HCT116 (cell line): ENCODE measurements at regions not wholly inside any gene's neighbourhood (a gene's known extent, or its start where the extent isn't known, plus 50 kb on each side); places are given as distances from the start of the nearest gene placed in this dataset.

Experiments used
- ATAC-seq: fragments of 200-7000 bp; cut with Tn5 transposase; 2 replicates; pipeline ENCODE4 v1.9.1; 2020; ENCODE audit warnings: mild to moderate bottlenecking, moderate library complexity
- BruUV-seq: library from RNA; stranded (reverse); fragments of 400-500 nt; replicated peaks from 2 replicates; lab custom pipeline; 2021; lab: Mats Ljungman, UMichigan
- CTCF ChIA-PET: fragments of 300-600 bp; sonication (Branson Sonifier 250); formaldehyde crosslinking; loops from one replicate; lab custom pipeline; 2021; ENCODE audit warnings: antibody characterized with exemption; lab: Charles Lee
- POLR2A ChIA-PET: fragments of 300-600, 350-600 bp; sonication (Branson Sonifier 250); formaldehyde crosslinking; loops from one replicate; lab custom pipeline; 2021; ENCODE audit warnings: antibody characterized with exemption; lab: Charles Lee
- RAD21 ChIA-PET, 2 experiments: fragments of 300-600 bp; sonication (Branson Sonifier 250); formaldehyde crosslinking; loops; one replicate each; lab custom pipeline; 2023; ENCODE audit warnings: low total read pairs in 2 of 2; ENCODE audit not compliant: uncharacterized antibody in 2 of 2, unreplicated experiment in 2 of 2, low non-redundant PET in 1 of 2; lab: Charles Lee
- DNase-seq: peaks from one replicate; pipeline ENCODE4 v3.0.0-alpha.2; 2010; ENCODE audit warnings: low read depth, low spot score
- H2AFZ ChIP-seq: fragments of 200-600 bp; shearing (Covaris generic), sonication (generic); 2 replicates; pipeline ENCODE4 v1.6.1; 2017; ENCODE audit warnings: low read depth, mixed run types, mixed read lengths, antibody characterized with exemption, low read length; ENCODE audit not compliant: poor library complexity, severe bottlenecking
- H3K27ac ChIP-seq: 2 replicates; pipeline ENCODE4 v1.5.1; 2012; ENCODE audit warnings: low read depth, low read length
- H3K27me3 ChIP-seq: fragments of 200-600 bp; sonication (generic); 2 replicates; pipeline ENCODE4 v1.6.1; 2016; ENCODE audit warnings: mixed run types, low read length, mixed read lengths; ENCODE audit not compliant: insufficient read depth
- H3K36me3 ChIP-seq, 2 experiments: fragments of 200-500 bp in 1 of 2; fragments of 200-600 bp in 1 of 2; sonication (Bioruptor generic) in 1 of 2; sonication (generic) in 1 of 2; 2 replicates each; pipeline versions ENCODE4 v1.5.1 to v1.6.1; 2014 to 2016; ENCODE audit warnings: low read length in 2 of 2, inconsistent platforms in 1 of 2, mixed read lengths in 1 of 2, mixed run types in 1 of 2; ENCODE audit not compliant: insufficient read depth in 2 of 2, control insufficient read depth in 1 of 2
- H3K4me1 ChIP-seq, 2 experiments: fragments of 200-600 bp in 1 of 2; sonication (generic) in 1 of 2; 2 replicates each; pipeline versions ENCODE4 v1.5.1 to v1.6.1; 2012 to 2017; ENCODE audit warnings: low read length in 2 of 2, inconsistent platforms in 1 of 2, mild to moderate bottlenecking in 1 of 2, mixed read lengths in 1 of 2, mixed run types in 1 of 2, moderate library complexity in 1 of 2; ENCODE audit not compliant: insufficient read depth in 2 of 2, control insufficient read depth in 1 of 2
- H3K4me2 ChIP-seq: fragments of 200-600 bp; sonication (generic); 2 replicates; pipeline ENCODE4 v1.6.1; 2017; ENCODE audit warnings: mixed run types, low read length, mixed read lengths
- H3K4me3 ChIP-seq, 2 experiments: fragments of 200-600 bp in 1 of 2; sonication (generic) in 1 of 2; replicated peaks in 1 of 2; 2 replicates each; pipeline ENCODE4 v1.5.1; 2011 to 2016; ENCODE audit warnings: low read length in 2 of 2, control low read depth in 1 of 2, low read depth in 1 of 2, mild to moderate bottlenecking in 1 of 2, mixed read lengths in 1 of 2, mixed run types in 1 of 2
- H3K79me2 ChIP-seq: fragments of 200-600 bp; sonication (generic); 2 replicates; pipeline ENCODE4 v1.6.1; 2017; ENCODE audit warnings: mild to moderate bottlenecking, mixed run types, low read length, moderate library complexity, mixed read lengths; ENCODE audit not compliant: insufficient read depth
- H3K9ac ChIP-seq: fragments of 200-600 bp; sonication (generic); 2 replicates; pipeline ENCODE4 v1.6.1; 2016; ENCODE audit warnings: low read length, mixed read lengths
- H3K9me2 ChIP-seq: fragments of 200-600 bp; sonication (generic), shearing (Covaris generic); 2 replicates; pipeline ENCODE4 v1.6.1; 2017; ENCODE audit warnings: mixed run types, mild to moderate bottlenecking, moderate library complexity; ENCODE audit not compliant: insufficient read depth
- H3K9me3 ChIP-seq, 2 experiments: fragments of 200-500 bp in 1 of 2; fragments of 200-600 bp in 1 of 2; sonication (Bioruptor generic) in 1 of 2; sonication (generic) in 1 of 2; 2 replicates each; pipeline ENCODE4 v1.6.1; 2014 to 2017; ENCODE audit warnings: low read length in 2 of 2, mixed read lengths in 2 of 2, inconsistent platforms in 1 of 2, low read depth in 1 of 2, mild to moderate bottlenecking in 1 of 2, mixed run types in 1 of 2, moderate library complexity in 1 of 2; ENCODE audit not compliant: control insufficient read depth in 1 of 2, insufficient read depth in 1 of 2
- H4K20me1 ChIP-seq: fragments of 200-600 bp; sonication (generic), shearing (Covaris generic); 2 replicates; pipeline ENCODE4 v1.6.1; 2017; ENCODE audit warnings: mixed run types, mild to moderate bottlenecking, moderate library complexity; ENCODE audit not compliant: insufficient read depth
- CBX3 ChIP-seq: IDR thresholded peaks from 2 replicates; pipeline ENCODE4 v1.6.1; 2012; ENCODE audit warnings: low read depth
- CEBPB ChIP-seq: IDR thresholded peaks from 2 replicates; pipeline ENCODE4 v1.6.1; 2012; ENCODE audit warnings: low read depth
- CTCF ChIP-seq, 3 experiments: fragments of 200-600 bp in 1 of 3; sonication (generic) in 1 of 3; IDR thresholded peaks in 2 of 3; conservative IDR thresholded peaks in 1 of 3; 2 replicates each; pipeline ENCODE4 v1.5.1; 2012 to 2017; ENCODE audit warnings: low read depth in 2 of 3, low read length in 2 of 3, antibody characterized with exemption in 1 of 3, borderline replicate concordance in 1 of 3, control low read depth in 1 of 3, mild to moderate bottlenecking in 1 of 3, mixed read lengths in 1 of 3, mixed run types in 1 of 3, moderate library complexity in 1 of 3; ENCODE audit not compliant: insufficient read depth in 1 of 3
- ELF1 ChIP-seq: IDR thresholded peaks from 2 replicates; pipeline ENCODE4 v1.6.1; 2012; ENCODE audit warnings: low read depth, borderline replicate concordance
- EZH2 ChIP-seq: fragments of 200-600 bp; sonication (generic); IDR thresholded peaks from 2 replicates; pipeline ENCODE4 v1.6.1; 2017; ENCODE audit warnings: antibody characterized with exemption, mixed run types
- EZH2phosphoT487 ChIP-seq: fragments of 200-600 bp; IDR thresholded peaks from 2 replicates; pipeline ENCODE4 v1.6.1; 2018; ENCODE audit warnings: antibody characterized with exemption, borderline replicate concordance
- FOSL1 ChIP-seq: IDR thresholded peaks from 2 replicates; pipeline ENCODE4 v1.6.1; 2012; ENCODE audit warnings: low read depth
- JUND ChIP-seq: IDR thresholded peaks from 2 replicates; pipeline ENCODE4 v1.6.1; 2012
- MAX ChIP-seq: IDR thresholded peaks from 2 replicates; pipeline ENCODE4 v1.6.1; 2012
- POLR2AphosphoS5 ChIP-seq: IDR thresholded peaks from 2 replicates; pipeline ENCODE4 v1.6.1; 2011; ENCODE audit warnings: mild to moderate bottlenecking, low read depth, low read length, moderate library complexity
- RAD21 ChIP-seq: IDR thresholded peaks from 2 replicates; pipeline ENCODE4 v1.6.1; 2012; ENCODE audit warnings: low read depth, mild to moderate bottlenecking
- REST ChIP-seq: IDR thresholded peaks from 2 replicates; pipeline ENCODE4 v1.6.1; 2012; ENCODE audit warnings: low read depth
- SIN3A ChIP-seq: IDR thresholded peaks from 2 replicates; pipeline ENCODE4 v1.6.1; 2012; ENCODE audit warnings: low read depth
- SP1 ChIP-seq: IDR thresholded peaks from 2 replicates; pipeline ENCODE4 v1.6.1; 2012; ENCODE audit warnings: low read depth
- YY1 ChIP-seq: IDR thresholded peaks from 2 replicates; pipeline ENCODE4 v1.6.1; 2011; ENCODE audit warnings: low read length, low read depth, moderate library complexity, mild to moderate bottlenecking; ENCODE audit not compliant: insufficient replicate concordance; ENCODE audit errors: extremely low read depth
- ZFX ChIP-seq: fragments of 450-650 bp; IDR thresholded peaks from 2 replicates; pipeline ENCODE4 v1.6.1; 2017
- ZNF274 ChIP-seq: fragments of 200-500 bp; sonication (Bioruptor generic); IDR thresholded peaks from 2 replicates; pipeline ENCODE4 v1.6.1; 2014; ENCODE audit warnings: mild to moderate bottlenecking, low read depth, low read length, inconsistent platforms
- intact Hi-C: fragments of 100-400 bp; cut with micrococcal nuclease; formaldehyde crosslinking; loops from 2 replicates; pipeline ENCODE4 v1.10.0; 2022

- RAD21 ChIA-PET = no interaction called here
- no peak for DNase-seq
- H3K27me3 ChIP-seq = 0 out of 2 replicates have a peak, but pooled peaks cover 2% of the 10 kb centered on the region
- H3K9me2 ChIP-seq = no peaks in the 10 kb centered on the region
- no peaks in the 10 kb centered on the region for H4K20me1 ChIP-seq
- H3K4me2 ChIP-seq = no peak overlapping the region
- no peak overlapping the region for H3K9ac ChIP-seq
- no peaks in the 10 kb centered on the region for H3K36me3 ChIP-seq
- no peak for ATAC-seq
- H3K27ac ChIP-seq = no peak overlapping the region
- POLR2A ChIA-PET = no interaction called here
- H3K4me1 ChIP-seq = no peaks in the 10 kb centered on the region
- CTCF ChIA-PET = no interaction called here
- no peak for TF ChIP-seq FOSL1
- TF ChIP-seq POLR2AphosphoS5 = no peak
- no peak for TF ChIP-seq YY1
- no peak for TF ChIP-seq CBX3
- no peak for TF ChIP-seq SIN3A
- no peak for TF ChIP-seq CTCF (IDR thresholded peaks at IDR 0.05 in 2 of 3, conservative IDR thresholded peaks at IDR 0.05 in 1 of 3; ENCODE audit: borderline replicate concordance in 1 of 3, insufficient read depth in 1 of 3, low read depth in 2 of 3, low read length in 2 of 3)
- no peak for TF ChIP-seq REST
- TF ChIP-seq ELF1 = no peak
- TF ChIP-seq CEBPB = no peak
- TF ChIP-seq JUND = no peak
- no peak for TF ChIP-seq ZNF274
- no peak for TF ChIP-seq ZFX
- no peak for TF ChIP-seq SP1
- TF ChIP-seq RAD21 = no peak
- no peak for TF ChIP-seq EZH2phosphoT487
- TF ChIP-seq EZH2 = no peak
- no peak for TF ChIP-seq MAX
- no peaks in the 10 kb centered on the region for H3K79me2 ChIP-seq
- no peak overlapping the region for H3K4me3 ChIP-seq
- H2AFZ ChIP-seq = no peak overlapping the region
- intact Hi-C loops = no loop called here
- H3K9me3 ChIP-seq = no peaks in the 10 kb centered on the region; a peak in 1 of 4 replicates
- no TSS peak for BruUV-seq
These were observed 179.9 kb upstream of the PELI2 start for GRCh38 chr14:55938249-55938791.
